ENCODE measurements at regions not wholly inside any gene's neighbourhood (a gene's known extent, or its start where the extent isn't known, plus 50 kb on each side); places are given as distances from the start of the nearest gene placed in this dataset.
"Not testable (repeated sequence)": the region's sequence is repeated elsewhere in the genome, so short reads cannot be mapped to it uniquely, and the experiment has no call there.

DNA sequence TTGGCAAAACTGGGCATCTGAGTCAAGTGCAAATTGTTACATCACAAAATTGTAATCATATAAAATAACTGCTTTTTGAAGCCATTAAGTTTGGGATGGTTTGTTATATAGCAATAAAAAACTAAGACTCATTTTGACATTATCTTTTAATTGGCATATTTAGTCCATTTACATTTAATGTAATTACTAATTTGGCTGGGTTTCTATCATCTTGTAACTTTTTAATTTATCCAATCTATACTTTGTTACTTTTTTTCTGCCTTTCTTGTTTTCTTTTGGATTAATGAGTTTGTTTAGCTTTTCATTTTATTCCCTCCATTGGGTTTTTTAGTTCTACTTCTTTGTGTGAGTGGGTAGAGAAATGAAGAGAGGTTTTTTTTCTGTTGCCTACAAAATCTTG lies 76.3 kb downstream of the DRAM2 start:
- intact Hi-C loops (cut with DNase I, micrococcal nuclease): no loop called here
- ChIA-PET CTCF (interaction anchor here (0.7 kb wide), 1 partner anchor 41 kb away, joined by 3 read pairs; no protein-coding TSS in a partner anchor), POLR2A (no interaction called here)
- peaks cover 7% of the 10 kb centered on the region for H3K36me3 Mint-ChIP-seq (ENCODE audit: low read depth)
- peaks cover 24% of the 10 kb centered on the region for H3K9me3 Mint-ChIP-seq (ENCODE audit: low read depth)
- no peak overlapping the region for H3K27ac Mint-ChIP-seq
- H3K27me3 Mint-ChIP-seq: peaks cover 5% of the 10 kb centered on the region
- H3K4me3 Mint-ChIP-seq: no peak overlapping the region
- DNase-seq (no peak), ATAC-seq (no peak)
- H3K4me1 Mint-ChIP-seq: no peaks in the 10 kb centered on the region

DNA sequence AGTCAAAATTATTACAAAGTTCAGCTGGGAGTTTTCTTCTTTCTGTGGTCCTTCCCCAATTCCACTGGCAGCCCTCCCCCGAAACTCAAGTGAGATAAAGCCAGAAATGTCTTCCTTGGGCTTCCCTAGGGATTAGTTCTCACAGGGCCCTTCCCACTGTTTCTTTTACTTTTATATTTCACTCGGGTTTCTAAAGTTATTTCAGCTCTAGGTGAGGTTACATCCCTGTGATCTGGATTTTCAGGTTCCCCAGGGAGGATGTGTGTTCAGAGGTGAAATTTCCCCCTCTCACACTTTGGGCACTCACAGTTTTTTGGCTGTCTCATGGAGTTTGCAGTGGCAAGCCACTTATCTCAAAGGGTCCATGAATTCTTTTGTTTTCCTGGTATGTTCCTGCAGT lies 77.3 kb downstream of the DRAM2 start:
- POLR2A ChIA-PET: no interaction called here
- Mint-ChIP-seq H3K27me3 (peaks cover 5% of the 10 kb centered on the region), H3K4me3 (no peak overlapping the region), H3K36me3 (ENCODE audit: low read depth) (peaks cover 7% of the 10 kb centered on the region), H3K4me1 (no peaks in the 10 kb centered on the region), H3K9me3 (ENCODE audit: low read depth) (peaks cover 18% of the 10 kb centered on the region), H3K27ac (no peak overlapping the region)
- intact Hi-C loops (cut with DNase I, micrococcal nuclease): no loop called here
- ATAC-seq (no peak), DNase-seq (no peak)
- CTCF ChIA-PET: interaction anchor here (0.7 to 1.9 kb wide), 2 partner anchors 32 to 42 kb away, joined by 3 to 8 read pairs; no protein-coding TSS in a partner anchor

DNA sequence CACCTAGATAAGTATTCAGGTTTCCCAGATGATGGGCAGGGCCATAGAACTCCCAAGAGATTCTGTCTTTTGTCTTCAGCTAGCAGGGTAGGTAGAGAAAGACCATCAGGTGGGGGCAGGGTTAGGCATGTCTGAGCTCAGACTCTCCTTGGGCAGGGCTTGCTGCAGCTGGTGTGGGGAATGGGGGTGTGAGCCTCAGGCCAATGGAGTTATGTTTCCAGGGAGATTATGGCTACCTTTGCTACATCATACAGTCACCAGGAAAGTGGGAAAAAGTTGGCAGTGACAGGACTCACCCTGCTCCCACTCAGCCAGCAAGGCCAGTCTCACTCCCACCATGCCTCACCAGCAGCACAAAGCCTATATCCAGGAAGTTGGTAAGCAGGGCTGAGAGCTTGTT lies 77.8 kb downstream of the DRAM2 start:
- Mint-ChIP-seq H3K36me3 (ENCODE audit: low read depth) (peaks cover 7% of the 10 kb centered on the region), H3K27me3 (peaks cover 6% of the 10 kb centered on the region), H3K4me3 (no peak overlapping the region), H3K9me3 (ENCODE audit: low read depth) (peaks cover 18% of the 10 kb centered on the region), H3K27ac (no peak overlapping the region), H3K4me1 (no peaks in the 10 kb centered on the region)
- intact Hi-C loops (cut with DNase I, micrococcal nuclease): no loop called here
- DNase-seq (no peak), ATAC-seq (no peak)
- ChIA-PET POLR2A (no interaction called here), CTCF (interaction anchor here (1.9 kb wide), 1 partner anchor 31 kb away, joined by 8 read pairs; no protein-coding TSS in a partner anchor)

DNA sequence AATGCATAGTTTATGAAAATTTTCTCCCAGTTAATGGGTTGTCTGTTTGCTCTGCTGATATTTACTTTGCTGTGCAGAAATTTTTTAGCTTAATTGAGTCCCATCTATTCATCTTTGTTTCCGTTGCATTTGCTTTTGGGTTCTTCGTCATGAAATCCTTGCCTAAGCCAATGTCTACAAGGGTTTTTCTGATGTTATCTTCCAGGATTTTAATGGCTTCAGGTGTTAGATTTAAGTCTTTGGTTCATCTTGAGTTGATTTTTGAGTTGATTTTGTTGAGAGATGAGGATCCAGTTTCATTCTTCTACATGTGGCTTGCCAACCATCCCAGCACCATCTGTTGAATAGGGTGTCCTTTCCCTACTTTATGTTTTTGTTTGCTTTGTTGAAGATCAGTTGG lies 85.2 kb downstream of the DRAM2 start:
- ChIA-PET POLR2A (no interaction called here), CTCF (no interaction called here)
- Mint-ChIP-seq H3K4me3 (no peak overlapping the region), H3K4me1 (no peaks in the 10 kb centered on the region), H3K27ac (no peak overlapping the region), H3K36me3 (ENCODE audit: low read depth) (no peaks in the 10 kb centered on the region), H3K27me3 (peaks cover 8% of the 10 kb centered on the region), H3K9me3 (ENCODE audit: low read depth) (no peaks in the 10 kb centered on the region)
- intact Hi-C loops (cut with DNase I, micrococcal nuclease): no loop called here
- DNase-seq (no peak), ATAC-seq (no peak)

DNA sequence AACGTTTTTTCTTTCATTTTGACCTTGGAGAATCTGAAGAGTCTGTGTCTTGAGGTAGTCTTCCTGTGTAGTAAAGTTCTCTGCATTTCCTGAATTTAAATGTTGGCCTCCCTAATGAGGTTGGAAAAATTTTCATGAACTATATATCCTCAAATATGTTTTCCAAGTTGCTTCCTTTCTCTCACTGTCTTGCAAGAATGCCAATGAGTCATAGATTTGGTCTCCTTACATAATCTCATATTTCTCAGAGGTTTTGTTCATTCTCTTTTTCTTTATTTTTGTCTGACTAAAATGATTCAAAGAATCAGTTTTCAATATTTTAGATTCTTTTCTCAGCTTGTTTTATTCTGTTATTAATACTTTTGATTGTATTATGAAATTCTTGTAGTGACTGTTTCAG lies 87.6 kb downstream of the DRAM2 start:
- Mint-ChIP-seq H3K4me1 (no peaks in the 10 kb centered on the region), H3K9me3 (ENCODE audit: low read depth) (peaks cover 11% of the 10 kb centered on the region), H3K36me3 (ENCODE audit: low read depth) (no peaks in the 10 kb centered on the region), H3K27me3 (peaks cover 15% of the 10 kb centered on the region), H3K4me3 (no peak overlapping the region), H3K27ac (no peak overlapping the region)
- intact Hi-C loops (cut with DNase I, micrococcal nuclease): no loop called here
- ATAC-seq (no peak), DNase-seq (no peak)
- CTCF ChIA-PET: interaction anchor here (0.6 to 0.8 kb wide), 2 partner anchors 17 to 207 kb away, joined by 3 read pairs; no protein-coding TSS in a partner anchor
- POLR2A ChIA-PET: no interaction called here

DNA sequence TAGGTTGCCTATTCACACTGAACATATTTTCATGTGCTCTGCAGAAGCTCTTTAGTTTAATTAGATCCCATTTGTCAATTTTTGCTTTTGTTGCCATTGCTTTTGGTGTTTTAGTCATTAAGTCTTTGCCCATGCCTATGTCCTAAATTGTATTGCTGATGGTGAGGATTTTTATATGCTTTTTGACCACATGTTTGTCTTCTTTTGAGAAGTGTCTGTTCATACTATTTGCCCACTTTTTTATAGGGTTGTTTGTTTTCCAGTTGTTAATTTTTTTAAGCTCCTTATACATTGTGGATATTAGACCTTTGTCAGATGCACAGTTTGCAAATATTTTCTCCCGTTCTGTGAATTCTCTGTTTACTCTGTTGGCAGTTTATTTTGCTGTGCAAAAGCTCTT lies 84.5 kb upstream of the LRIF1 start:
- ATAC-seq; DNase-seq; H3K27ac Mint-ChIP-seq; intact Hi-C loops (cut with DNase I, micrococcal nuclease); POLR2A ChIA-PET; H3K36me3 Mint-ChIP-seq (ENCODE audit: low read depth); H3K4me3 Mint-ChIP-seq; H3K27me3 Mint-ChIP-seq; H3K4me1 Mint-ChIP-seq: not testable (repeated sequence)
- CTCF ChIA-PET: interaction anchor here (1.0 to 2.9 kb wide), 2 partner anchors 17 to 100 kb away, joined by 3 to 11 read pairs; no protein-coding TSS in a partner anchor
- peaks cover 11% of the 10 kb centered on the region for H3K9me3 Mint-ChIP-seq (ENCODE audit: low read depth)

DNA sequence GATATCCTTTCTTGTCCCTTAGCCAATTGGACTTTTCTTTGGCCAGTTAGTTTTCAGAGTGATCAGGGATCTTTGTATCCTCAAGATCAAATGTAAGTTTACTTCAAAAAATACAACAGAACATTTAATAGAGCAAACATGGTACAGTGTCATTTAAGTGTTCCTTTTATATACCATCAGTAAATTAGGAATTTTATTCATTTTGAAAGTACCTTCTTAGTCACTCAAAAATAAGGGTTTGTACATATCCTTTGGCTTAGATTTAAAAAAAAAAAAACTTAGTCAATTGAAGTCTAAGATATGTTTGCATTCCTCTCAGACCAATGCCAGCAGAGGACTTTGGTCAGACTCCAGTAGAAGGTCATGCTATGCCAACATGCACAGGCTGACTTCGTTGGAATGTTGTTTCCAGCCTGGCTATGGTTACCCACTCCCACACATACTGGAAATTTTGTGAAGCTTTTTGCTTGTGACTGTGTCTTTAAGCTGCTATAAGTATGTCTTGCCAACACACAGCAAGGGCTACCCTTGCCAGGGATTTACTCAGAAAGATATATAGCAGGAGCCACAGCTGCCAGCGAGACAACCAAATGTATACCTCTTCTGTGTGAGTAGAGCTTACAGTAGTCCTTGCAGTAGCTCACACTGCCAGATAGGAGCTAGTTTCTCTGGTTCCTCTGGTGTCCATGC lies 81.5 kb upstream of the LRIF1 start:
- POLR2A ChIA-PET: interaction anchor here (0.5 to 0.6 kb wide), 2 partner anchors 173 to 439 kb away, joined by 4 to 6 read pairs; partner anchors contain the start of gene KCNA2
- CTCF ChIA-PET: interaction anchor here (0.6 to 3.0 kb wide), 6 partner anchors 11 to 355 kb away, joined by 3 to 26 read pairs (median 3); no protein-coding TSS in a partner anchor
- no peak for DNase-seq
- H3K27ac Mint-ChIP-seq: no peak overlapping the region
- no peaks in the 10 kb centered on the region for H3K4me1 Mint-ChIP-seq
- no peak overlapping the region for H3K4me3 Mint-ChIP-seq
- no peaks in the 10 kb centered on the region for H3K36me3 Mint-ChIP-seq (ENCODE audit: low read depth)
- intact Hi-C loops (cut with DNase I, micrococcal nuclease): no loop called here
- peaks cover 11% of the 10 kb centered on the region for H3K9me3 Mint-ChIP-seq (ENCODE audit: low read depth)
- ATAC-seq: peak; percentile 57
- H3K27me3 Mint-ChIP-seq: peaks cover 12% of the 10 kb centered on the region

DNA sequence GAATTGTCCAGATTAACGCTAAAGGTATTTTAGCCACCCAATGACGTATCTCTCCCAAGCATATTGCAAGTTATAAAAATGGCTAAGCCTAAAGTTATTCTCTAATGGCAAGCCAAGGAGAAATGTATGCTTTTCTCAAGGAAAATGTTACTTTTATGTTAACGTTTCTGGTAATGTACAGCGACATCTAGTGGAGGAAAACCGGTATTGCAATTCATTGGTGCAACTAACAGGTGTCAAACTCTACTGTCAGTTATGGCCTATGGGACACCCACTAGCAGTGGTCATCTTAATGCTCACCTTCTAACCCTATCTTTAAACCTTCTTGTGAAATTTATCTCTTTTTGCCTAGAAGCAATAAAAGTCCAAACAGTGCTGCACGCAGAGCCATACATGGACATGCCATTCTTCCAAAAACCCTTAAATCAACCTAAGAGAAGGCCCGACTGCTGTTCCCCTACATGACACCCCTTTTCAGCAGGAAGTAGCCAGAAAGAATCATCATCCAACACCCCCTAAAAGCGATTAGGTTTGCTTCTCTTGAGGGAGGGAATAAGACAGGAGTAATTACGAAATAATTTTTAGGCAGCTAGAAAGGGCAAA lies 68.7 kb upstream of the LRIF1 start:
- H3K9me3 Mint-ChIP-seq (ENCODE audit: low read depth): no peaks in the 10 kb centered on the region
- peak; percentile 45 for DNase-seq
- peaks cover 15% of the 10 kb centered on the region for H3K27me3 Mint-ChIP-seq
- no peak overlapping the region for H3K4me3 Mint-ChIP-seq
- ATAC-seq: no peak
- intact Hi-C loops (cut with DNase I, micrococcal nuclease): loop anchor here (1.0 to 5.0 kb wide), 8 partner anchors 190 to 735 kb away; no protein-coding TSS in a partner anchor
- H3K4me1 Mint-ChIP-seq: no peaks in the 10 kb centered on the region
- POLR2A ChIA-PET: no interaction called here
- no peaks in the 10 kb centered on the region for H3K36me3 Mint-ChIP-seq (ENCODE audit: low read depth)
- H3K27ac Mint-ChIP-seq: no peak overlapping the region
- CTCF ChIA-PET: interaction anchor here (0.6 to 1.4 kb wide), 12 partner anchors 10 to 1341 kb away, joined by 3 to 8 read pairs (median 4); no protein-coding TSS in a partner anchor

DNA sequence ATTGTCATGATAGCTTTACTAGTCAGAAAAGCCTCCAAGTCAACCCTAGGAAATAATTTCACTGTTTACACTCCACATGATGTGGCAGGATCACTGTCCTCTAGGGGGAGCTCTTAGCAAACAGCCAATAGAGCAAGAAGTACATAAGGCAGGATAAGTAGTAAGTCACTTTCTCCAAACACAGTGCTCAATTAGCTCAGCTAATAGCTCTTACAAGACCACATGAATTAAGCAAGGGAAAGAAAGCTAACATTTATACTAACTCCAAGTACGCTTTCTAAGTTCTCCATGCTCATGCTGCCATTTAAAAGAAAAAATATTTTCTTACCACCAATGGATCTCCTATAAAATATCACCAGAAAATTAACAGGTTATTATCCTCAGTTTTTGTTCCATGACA lies 66.9 kb upstream of the LRIF1 start:
- peaks cover 5% of the 10 kb centered on the region for H3K27me3 Mint-ChIP-seq
- ChIA-PET POLR2A (interaction anchor here (0.7 kb wide), 1 partner anchor 315 kb away, joined by 3 read pairs; no protein-coding TSS in a partner anchor), CTCF (interaction anchor here (0.6 to 2.9 kb wide), 55 partner anchors 10 to 929 kb away, joined by 3 to 38 read pairs (median 4); no protein-coding TSS in a partner anchor)
- peak; percentile 69 for DNase-seq
- no peak overlapping the region for H3K4me3 Mint-ChIP-seq
- intact Hi-C loops (cut with DNase I, micrococcal nuclease): loop anchor here (1.0 to 5.0 kb wide), 6 partner anchors 192 to 737 kb away; no protein-coding TSS in a partner anchor
- ATAC-seq: peak; percentile 80
- no peaks in the 10 kb centered on the region for H3K9me3 Mint-ChIP-seq (ENCODE audit: low read depth)
- H3K27ac Mint-ChIP-seq: no peak overlapping the region
- no peaks in the 10 kb centered on the region for H3K36me3 Mint-ChIP-seq (ENCODE audit: low read depth)
- no peaks in the 10 kb centered on the region for H3K4me1 Mint-ChIP-seq

DNA sequence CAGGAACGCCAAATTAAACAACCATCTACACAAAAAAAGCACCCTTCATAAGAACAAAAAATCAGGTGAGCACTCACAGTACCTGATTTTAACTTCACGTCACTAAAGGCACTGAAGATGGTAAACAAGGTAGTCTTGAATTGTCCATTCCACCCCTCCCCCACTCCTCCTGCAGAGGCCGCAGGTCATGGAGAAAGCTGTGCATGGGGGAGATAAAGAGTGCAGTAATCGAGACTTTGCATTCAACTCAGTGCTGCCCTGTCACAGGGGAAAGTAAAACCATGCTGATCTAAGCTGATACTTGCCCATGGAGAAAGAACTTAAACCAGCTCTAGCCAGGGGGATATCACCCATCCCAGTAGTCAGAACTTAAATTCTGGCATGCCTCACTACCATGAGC lies 61.4 kb upstream of the LRIF1 start:
- ChIA-PET CTCF (interaction anchor here (0.7 to 2.1 kb wide), 3 partner anchors 9 to 210 kb away, joined by 3 to 8 read pairs (median 3); no protein-coding TSS in a partner anchor), POLR2A (no interaction called here)
- H3K36me3 Mint-ChIP-seq (ENCODE audit: low read depth): no peaks in the 10 kb centered on the region
- intact Hi-C loops (cut with DNase I, micrococcal nuclease): no loop called here
- peaks cover 5% of the 10 kb centered on the region for H3K27me3 Mint-ChIP-seq
- no peak overlapping the region for H3K27ac Mint-ChIP-seq
- H3K4me1 Mint-ChIP-seq: no peaks in the 10 kb centered on the region
- H3K9me3 Mint-ChIP-seq (ENCODE audit: low read depth): no peaks in the 10 kb centered on the region
- ATAC-seq (no peak), DNase-seq (no peak)
- no peak overlapping the region for H3K4me3 Mint-ChIP-seq

DNA sequence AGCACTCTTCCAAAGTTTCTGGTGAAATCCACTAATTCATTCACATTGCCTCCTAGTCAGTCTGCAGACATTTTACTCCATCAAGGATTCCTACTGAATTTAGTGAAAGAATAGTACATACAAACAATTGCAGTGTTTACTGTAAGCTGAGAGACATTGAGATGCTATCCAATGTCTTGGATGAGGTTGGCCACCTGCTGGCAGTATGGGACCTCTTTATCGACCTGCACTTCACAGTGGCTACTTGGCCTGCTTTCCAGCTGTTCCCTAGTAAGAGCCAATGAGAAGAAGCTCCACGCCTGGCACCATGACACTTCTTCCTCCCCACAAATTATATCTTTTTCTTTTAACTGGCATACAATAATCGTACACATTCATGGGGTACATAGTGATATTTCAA lies 51.5 kb upstream of the LRIF1 start:
- intact Hi-C loops (cut with DNase I, micrococcal nuclease): no loop called here

More for the DNA sequence above, 51.5 kb upstream of the LRIF1 start:
- H3K27me3 Mint-ChIP-seq: peaks cover 21% of the 10 kb centered on the region
- no peaks in the 10 kb centered on the region for H3K36me3 Mint-ChIP-seq (ENCODE audit: low read depth)
- ATAC-seq (no peak), DNase-seq (no peak)
- H3K4me3 Mint-ChIP-seq: no peak overlapping the region
- H3K9me3 Mint-ChIP-seq (ENCODE audit: low read depth): peaks cover 12% of the 10 kb centered on the region
- H3K27ac Mint-ChIP-seq: no peak overlapping the region
- no peaks in the 10 kb centered on the region for H3K4me1 Mint-ChIP-seq
- CTCF ChIA-PET: interaction anchor here (0.6 to 3.7 kb wide), 6 partner anchors 10 to 395 kb away, joined by 3 to 19 read pairs (median 4); no protein-coding TSS in a partner anchor
- POLR2A ChIA-PET: no interaction called here

Data from activated CD4-positive, alpha-beta T cell treated with anti-CD3 and anti-CD28 coated beads for 36 hours (primary cell).